Fibroblast of the aortic adventitia (primary cell): ENCODE measurements at regions not wholly inside any gene's neighbourhood (a gene's known extent, or its start where the extent isn't known, plus 50 kb on each side); places are given as distances from the start of the nearest gene placed in this dataset.

Source experiments
- DNase-seq: peaks from one replicate; pipeline ENCODE4 v3.0.0-alpha.2; 2010; ENCODE audit warnings: low read depth
- H3K4me3 ChIP-seq: 2 replicates; pipeline ENCODE4 v1.5.1; 2011; ENCODE audit warnings: low read depth, mild to moderate bottlenecking, control low read depth, low read length, moderate library complexity
- TF ChIP-seq, protein P1 (sequence below): IDR thresholded peaks from 2 replicates; pipeline ENCODE4 v1.5.1; 2011; ENCODE audit warnings: mild to moderate bottlenecking, low read length, control low read depth, inconsistent platforms; ENCODE audit not compliant: insufficient read depth

DNA sequence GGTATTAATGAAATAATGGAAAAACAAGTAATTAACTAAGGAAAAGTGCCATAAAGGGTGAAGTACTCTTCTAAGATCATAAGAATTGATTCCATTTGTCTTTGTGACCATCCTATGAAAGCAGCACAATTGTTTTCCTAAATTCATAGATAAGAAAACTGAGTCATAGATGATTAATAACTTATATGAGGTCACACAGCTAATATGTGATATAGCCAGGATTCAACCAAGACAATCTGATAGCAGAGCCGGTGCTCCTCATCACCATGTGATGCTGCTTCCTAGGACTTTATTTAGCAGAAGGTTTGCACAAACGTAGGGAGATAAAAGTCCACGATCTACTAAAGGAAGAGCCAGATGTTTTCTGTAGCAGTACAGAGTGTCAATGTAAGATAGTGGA is 181.5 kb upstream of the SYT1 start:
- TF ChIP-seq, protein P1, sequence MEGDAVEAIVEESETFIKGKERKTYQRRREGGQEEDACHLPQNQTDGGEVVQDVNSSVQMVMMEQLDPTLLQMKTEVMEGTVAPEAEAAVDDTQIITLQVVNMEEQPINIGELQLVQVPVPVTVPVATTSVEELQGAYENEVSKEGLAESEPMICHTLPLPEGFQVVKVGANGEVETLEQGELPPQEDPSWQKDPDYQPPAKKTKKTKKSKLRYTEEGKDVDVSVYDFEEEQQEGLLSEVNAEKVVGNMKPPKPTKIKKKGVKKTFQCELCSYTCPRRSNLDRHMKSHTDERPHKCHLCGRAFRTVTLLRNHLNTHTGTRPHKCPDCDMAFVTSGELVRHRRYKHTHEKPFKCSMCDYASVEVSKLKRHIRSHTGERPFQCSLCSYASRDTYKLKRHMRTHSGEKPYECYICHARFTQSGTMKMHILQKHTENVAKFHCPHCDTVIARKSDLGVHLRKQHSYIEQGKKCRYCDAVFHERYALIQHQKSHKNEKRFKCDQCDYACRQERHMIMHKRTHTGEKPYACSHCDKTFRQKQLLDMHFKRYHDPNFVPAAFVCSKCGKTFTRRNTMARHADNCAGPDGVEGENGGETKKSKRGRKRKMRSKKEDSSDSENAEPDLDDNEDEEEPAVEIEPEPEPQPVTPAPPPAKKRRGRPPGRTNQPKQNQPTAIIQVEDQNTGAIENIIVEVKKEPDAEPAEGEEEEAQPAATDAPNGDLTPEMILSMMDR: no peak
- peak; percentile 76 for DNase-seq

DNA sequence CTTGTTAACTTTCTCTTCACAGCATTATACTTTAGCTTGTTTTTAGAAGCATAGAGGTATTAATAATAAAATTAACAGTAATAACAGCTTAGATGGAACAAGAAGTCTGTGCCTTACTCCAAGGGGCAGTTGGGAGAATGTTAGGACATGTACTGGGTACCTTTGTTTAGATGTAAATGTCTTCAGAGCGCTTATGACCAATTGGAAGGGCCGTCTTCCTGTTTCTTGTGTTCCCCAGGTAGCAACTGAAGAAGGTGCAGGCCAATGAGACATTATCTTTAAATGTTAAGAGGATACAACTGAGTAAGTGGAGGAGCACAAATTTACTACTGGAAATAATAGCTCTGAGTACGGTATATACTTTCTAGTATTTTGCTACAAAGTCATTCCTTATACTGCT is 180.9 kb upstream of the SYT1 start:
- DNase-seq: no peak
- TF ChIP-seq, protein P1: no peak
- H3K4me3 ChIP-seq: no peak overlapping the region

More for the DNA sequence above, 181.5 kb upstream of the SYT1 start:
- no peak overlapping the region for H3K4me3 ChIP-seq

DNA sequence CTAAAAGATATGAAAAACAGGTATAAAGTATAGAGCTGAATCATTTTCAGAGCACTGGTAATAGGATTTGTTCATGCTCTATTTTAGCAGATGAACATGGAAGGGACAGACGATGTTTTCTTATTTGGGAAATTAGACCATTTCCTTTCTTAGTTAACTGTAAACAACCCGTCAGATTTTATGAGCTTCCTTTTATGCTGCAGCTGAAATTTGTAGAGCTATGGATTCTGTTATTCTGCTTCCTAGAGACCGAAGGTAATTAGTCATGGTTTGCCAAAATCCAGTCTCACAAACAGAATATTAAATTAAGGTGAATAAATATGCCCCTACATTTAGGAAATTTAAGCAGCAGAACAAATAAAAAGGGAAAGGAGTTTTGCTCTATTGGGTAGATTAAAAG is 180.2 kb upstream of the SYT1 start:
- TF ChIP-seq, protein P1: no peak
- DNase-seq: no peak
- no peak overlapping the region for H3K4me3 ChIP-seq

DNA sequence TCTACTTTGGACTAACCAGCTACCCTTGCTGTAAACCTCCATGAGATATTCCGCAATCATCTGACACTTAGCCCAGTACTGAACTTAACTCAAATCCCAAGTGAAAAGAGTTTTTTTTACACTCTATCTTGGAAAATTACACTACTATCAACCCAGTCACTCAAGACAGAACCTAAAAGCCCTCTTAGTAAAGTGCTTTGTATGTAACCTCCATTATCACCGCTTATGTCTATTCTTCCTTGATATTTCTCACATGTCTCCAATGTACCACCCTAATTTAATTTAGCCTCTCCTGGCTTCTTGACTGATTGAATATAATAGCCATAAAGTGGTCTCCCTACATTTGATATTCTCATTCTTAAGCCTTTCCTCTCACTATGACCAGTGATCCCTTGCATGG is 168.8 kb upstream of the SYT1 start:
- H3K4me3 ChIP-seq: no peak overlapping the region
- DNase-seq: no peak
- TF ChIP-seq, protein P1: no peak

DNA sequence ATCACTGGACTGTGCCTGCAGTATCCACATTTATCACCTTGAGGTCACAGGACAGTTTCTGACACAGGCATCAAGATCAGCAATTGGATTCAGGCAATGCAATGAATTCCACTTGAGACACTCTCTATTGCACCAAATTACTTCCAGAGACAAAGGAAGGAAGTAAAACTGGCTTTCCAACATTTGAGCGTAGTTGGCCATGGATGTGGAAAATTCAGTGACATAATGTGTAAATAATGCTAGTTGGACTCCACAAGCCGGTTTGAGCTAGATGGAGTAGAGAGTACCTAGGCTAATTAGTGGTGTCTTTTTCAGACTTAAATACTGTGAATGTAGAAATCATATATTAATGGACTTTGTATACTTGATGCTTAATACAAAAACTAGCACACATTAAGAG is 168.3 kb upstream of the SYT1 start:
- no peak overlapping the region for H3K4me3 ChIP-seq
- DNase-seq: peak; percentile 34
- TF ChIP-seq, protein P1: no peak

DNA sequence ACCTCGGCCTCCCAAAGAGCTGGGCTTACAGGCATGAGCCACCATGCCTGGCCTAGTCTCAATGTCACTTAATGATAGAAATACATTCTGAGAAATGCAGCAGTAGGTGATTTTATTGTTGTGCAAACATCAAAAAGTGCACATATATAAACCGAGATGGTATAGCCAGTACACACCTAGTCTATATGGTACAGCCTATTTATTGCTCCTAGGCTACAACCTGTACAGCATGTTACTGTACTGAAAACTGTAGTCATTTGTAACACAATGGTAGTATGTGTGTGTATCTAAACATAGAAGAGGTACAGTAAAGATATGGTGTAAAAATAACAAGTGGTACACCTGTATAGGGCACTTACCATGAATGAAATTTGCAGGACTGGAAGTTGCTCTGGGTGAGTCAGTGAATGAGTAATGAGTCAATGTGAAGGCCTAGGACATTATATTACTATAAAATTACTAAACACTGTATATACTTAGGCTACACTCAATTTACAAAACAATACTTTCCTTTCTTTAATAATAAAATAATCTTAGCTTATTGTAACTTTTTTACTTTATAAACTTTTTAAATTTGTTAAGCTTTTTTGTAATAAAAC is 166.7 kb upstream of the SYT1 start:
- no peak overlapping the region for H3K4me3 ChIP-seq
- TF ChIP-seq, protein P1: no peak
- DNase-seq: no peak

DNA sequence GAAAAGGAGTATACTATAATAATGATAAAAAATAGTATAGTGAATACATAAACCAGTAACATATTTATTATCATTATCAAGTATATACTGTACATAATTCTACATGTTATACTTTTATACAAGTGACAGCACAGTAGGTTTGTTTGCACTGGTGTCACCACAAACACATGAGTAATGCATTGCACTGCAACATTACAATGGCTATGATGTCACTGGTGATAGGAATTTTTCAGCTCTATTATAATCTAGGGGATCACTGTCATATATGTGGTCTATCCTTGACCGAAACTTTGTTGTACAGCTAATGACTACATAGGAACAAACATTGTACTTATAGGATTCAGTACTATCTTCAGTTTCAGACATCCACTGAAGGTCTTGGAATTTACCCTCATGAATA is 165.8 kb upstream of the SYT1 start:
- TF ChIP-seq, protein P1: no peak
- H3K4me3 ChIP-seq: no peak overlapping the region
- peak; percentile 21 for DNase-seq
